ENCODE measurements at regions not wholly inside any gene's neighbourhood (a gene's known extent, or its start where the extent isn't known, plus 50 kb on each side); places are given as distances from the start of the nearest gene placed in this dataset.

- no peak overlapping the region for H3K4me3 ChIP-seq (ENCODE audit: low read depth, low read length)
Measured at GRCh38 chr2:173664513-173664910, 300.7 kb downstream of the SP3 start.

DNA sequence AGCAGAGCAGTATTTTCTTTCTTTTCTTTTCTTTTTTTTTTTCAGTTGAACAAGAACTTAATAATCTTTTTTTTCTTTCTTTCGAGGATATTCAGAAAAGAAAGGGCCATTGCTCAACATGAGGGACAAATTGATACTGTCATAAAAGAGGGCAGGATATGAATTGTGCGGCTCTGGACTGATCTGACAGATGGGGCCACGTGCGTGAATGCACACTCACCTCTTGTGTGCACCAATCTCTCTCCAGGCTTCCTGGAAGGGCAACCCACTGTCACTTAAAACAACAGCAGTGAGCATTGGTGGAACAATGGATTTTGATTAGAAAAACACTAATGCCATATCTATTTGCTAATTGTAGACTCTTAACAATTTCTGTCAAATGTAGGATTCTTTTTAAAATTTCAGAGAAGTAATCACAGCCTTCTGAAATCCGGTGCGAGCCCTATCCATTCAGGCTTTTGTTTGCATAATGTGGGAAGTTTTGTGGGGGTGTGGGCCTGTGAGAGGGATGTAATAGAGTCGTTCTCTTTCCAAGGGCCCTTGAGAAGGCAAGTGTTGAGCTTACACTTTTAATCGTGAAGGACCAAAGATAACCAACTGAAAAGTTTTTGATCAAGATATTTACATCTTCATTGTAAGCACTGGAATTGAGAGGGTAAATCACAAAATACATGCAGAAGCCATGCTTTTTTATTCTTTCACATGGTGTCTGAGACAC, 298.8 kb downstream of the SP3 start:
- no peak overlapping the region for H3K4me3 ChIP-seq (ENCODE audit: low read depth, low read length)

DNA sequence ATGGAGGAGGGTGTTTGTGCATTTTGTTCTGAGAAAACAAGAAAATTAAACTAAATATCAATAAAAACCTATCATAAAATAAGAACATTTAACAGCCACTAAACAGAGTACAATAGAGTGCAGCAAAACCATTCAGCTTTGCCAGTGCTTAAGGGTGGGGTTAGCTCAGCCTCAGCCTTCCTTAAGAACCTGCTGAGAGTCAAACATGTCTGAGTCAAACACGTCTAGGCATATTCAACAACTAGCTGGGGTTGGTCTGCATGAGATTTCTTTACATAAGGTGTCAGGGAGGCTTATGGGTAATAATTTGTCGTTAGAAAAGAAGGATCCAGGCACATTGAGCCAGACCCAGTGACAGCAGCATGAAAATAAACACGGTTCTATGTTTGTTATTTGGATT, 298.2 kb downstream of the SP3 start:
- no peak overlapping the region for H3K4me3 ChIP-seq (ENCODE audit: low read depth, low read length)

- no peak overlapping the region for H3K4me3 ChIP-seq (ENCODE audit: low read depth, low read length)
Measured at GRCh38 chr2:173667415-173667814, 297.8 kb downstream of the SP3 start.

- H3K4me3 ChIP-seq (ENCODE audit: low read depth, low read length): no peak overlapping the region
Measured at GRCh38 chr2:173669271-173669853, 295.8 kb downstream of the SP3 start.

- H3K4me3 ChIP-seq (ENCODE audit: low read depth, low read length): no peak overlapping the region
Measured at GRCh38 chr2:173669888-173670287, 295.3 kb downstream of the SP3 start.

DNA sequence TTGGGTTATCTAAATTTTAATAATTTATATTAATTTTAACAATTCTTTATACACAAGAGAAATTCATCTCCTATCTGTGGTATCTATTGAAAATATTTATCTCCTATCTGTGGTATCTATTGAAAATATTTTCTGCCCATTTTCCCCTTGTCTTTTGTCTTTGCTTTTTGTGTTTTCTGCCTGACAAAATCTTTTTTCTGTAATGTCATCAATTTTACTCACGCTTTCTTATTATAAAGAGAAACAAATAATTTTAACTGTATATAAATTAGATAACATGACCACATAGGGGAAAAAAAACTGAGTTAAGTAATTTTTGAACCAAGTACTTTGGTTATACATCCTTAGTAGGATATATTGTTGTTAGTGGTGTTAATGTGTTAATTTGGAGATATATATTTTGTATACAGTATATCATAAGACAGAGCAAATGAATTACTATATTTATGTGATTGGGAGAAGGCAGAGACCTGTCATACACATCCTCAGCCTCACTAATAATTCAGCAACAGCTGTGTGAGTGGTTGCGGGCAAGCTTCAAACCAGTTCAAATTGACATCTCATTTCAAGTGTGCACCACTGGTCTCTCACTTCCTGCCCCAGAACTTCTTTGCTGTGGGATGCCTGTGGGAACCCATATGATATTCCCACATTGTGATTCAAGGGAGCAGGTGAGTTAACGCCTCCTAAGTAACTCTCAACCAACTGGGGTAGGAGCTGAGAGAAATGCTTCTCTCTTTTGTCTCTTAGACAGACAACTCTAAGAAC, 292.4 kb downstream of the SP3 start:
- no peak overlapping the region for H3K4me3 ChIP-seq (ENCODE audit: low read depth, low read length)

GRCh38 chr2:173673640-173674039, 291.5 kb downstream of the SP3 start:
- H3K4me3 ChIP-seq (ENCODE audit: low read depth, low read length): no peak overlapping the region

DNA sequence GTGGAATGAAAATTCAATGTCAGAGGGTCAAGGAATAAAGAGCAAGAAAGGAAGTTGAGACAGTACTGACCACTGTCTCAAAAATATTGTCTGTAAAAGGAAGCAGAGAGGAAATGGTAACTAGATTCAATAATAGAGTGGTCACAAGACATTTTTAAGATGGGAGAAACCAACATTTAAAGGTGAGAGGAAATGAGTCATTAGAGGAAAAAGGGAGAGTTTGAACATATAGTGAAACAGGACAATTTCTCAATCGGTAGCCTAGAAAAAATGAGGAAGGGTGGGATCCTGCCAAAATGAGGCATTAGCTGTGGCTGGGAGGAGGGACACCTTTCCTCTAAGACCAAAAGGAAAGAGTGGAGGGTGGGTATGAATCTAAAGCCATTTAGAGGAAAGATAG, 288.5 kb downstream of the SP3 start:
- H3K4me3 ChIP-seq (ENCODE audit: low read depth, low read length): no peak overlapping the region

DNA sequence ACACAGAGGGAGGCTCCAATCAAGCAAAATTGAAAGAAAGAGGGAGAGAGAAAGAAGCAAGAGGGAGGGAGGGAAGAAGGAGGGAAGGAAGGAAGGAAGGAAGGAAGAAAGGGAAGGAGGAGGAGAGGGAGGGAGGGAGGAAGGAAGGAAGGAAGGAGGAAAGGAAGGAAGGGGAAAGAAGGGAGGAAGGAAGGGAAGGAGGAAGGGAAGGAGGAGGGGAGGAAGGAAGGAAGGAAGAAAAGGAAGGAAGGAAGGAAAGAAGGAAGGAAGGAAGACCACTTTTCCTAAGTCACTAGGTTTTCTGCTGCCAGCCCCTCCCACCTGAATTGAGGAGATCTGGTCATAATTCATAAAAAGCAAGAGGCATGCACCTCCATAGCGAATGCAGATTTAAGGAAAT, 287.0 kb downstream of the SP3 start:
- no peak overlapping the region for H3K4me3 ChIP-seq (ENCODE audit: low read depth, low read length)

DNA sequence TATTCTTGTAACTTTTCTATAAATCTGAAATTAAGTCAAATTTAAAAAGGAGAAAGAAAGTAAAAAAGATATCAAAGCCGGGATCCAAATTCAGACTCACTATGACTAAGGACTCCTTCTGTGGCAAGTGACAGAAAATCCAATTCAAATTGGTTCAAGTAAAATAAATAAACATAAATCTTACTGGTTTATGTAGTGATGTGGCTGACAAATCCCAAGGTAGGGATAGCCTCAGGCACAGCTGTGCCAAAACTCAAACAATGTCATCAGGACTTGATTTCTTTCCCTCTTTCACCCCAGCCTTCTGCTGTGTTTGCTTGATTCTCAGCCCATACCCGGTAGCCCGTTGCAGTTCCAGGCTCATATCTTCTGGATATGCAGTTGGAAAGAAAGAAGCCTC, 284.6 kb downstream of the SP3 start:
- no peak overlapping the region for H3K4me3 ChIP-seq (ENCODE audit: low read depth, low read length)

- H3K4me3 ChIP-seq (ENCODE audit: low read depth, low read length): no peak overlapping the region
Measured at GRCh38 chr2:173681881-173682650, 283.1 kb downstream of the SP3 start.

DNA sequence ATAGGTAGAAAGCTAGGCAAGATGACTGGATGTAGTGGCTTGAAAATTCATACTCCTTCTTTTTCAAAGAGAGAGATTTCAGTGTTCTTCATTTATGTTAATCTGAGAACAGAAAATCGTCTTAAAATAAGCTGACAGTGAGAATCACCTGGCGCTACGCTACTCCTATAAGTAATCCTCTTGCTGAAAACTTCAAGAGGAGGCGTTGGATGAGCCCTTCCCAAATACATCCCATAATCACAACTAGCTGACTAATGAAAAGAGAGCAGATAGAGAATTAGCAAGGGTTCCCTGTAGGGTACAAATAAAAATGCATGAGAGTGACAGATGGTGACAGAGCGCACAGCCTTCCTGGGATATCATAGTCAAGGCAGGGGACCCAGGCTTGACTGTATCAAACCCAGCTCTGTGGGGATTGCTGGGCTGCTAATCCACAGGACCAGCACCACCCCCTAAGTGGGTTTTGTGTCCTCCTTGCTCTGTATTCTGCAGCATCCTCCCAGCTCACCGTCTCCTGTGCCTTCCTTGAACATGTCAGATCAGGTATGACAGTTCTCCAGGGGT, 280.2 kb downstream of the SP3 start:
- no peak overlapping the region for H3K4me3 ChIP-seq (ENCODE audit: low read depth, low read length)

GRCh38 chr2:173690349-173690748, 274.8 kb downstream of the SP3 start:
- H3K4me3 ChIP-seq (ENCODE audit: low read depth, low read length): no peak overlapping the region

DNA sequence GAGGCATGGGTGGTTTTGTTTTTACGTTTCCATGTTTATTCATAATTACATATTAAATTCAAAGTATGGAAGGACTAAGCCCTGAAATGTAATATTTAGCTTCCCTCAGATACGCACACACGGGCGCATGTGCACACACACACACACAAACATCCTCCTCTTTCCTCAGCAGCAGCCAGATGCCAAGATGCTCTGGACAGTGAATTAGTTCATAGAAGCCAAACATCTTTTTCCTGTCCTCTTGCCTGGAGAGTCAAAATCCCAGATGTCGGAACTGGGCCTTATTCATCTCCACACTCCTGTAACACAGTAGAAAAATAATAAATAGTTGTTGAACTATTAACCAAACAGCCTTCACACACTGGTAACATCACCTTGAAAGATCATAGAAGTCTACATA, 273.1 kb downstream of the SP3 start:
- no peak overlapping the region for H3K4me3 ChIP-seq (ENCODE audit: low read depth, low read length)

GRCh38 chr2:173693044-173693589, 272.1 kb downstream of the SP3 start:
- H3K4me3 ChIP-seq (ENCODE audit: low read depth, low read length): no peak overlapping the region

DNA sequence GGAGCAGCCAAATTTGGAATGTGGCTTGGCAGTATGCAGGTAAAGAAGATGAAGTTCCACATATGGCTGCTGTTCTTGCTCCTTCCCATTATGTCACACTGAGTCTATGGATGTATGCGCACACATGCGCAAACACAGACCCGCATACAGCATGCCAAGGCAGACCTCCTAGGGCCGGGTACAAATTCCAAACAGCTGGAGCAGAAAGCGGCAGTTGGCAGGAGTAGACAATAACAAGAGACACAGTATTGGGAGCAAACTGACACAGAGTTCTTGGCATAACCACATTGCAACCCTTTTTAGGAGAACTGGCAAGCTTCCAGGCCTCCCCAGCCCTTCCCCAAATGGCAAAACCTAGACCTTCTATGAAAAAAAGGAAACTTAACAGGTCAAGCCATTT, 268.9 kb downstream of the SP3 start:
- no peak overlapping the region for H3K4me3 ChIP-seq (ENCODE audit: low read depth, low read length)

DNA sequence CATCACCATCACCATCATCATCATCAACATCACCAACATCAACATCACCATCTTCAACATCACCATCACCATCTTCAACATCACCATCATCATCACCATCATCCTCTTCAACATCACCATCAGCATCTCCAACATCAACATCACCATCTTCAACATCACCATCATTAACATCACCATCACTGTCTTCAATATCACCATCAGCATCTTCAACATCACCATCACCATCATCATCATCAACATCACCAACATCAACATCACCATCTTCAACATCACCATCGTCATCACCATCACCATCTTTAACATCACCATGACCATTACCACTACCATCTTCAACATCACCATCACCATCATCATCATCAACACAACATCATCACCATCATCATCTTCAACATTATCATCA, 267.2 kb downstream of the SP3 start:
- H3K4me3 ChIP-seq (ENCODE audit: low read depth, low read length): no peak overlapping the region

- H3K4me3 ChIP-seq (ENCODE audit: low read depth, low read length): no peak overlapping the region
Measured at GRCh38 chr2:173705656-173706055, 259.5 kb downstream of the SP3 start.

DNA sequence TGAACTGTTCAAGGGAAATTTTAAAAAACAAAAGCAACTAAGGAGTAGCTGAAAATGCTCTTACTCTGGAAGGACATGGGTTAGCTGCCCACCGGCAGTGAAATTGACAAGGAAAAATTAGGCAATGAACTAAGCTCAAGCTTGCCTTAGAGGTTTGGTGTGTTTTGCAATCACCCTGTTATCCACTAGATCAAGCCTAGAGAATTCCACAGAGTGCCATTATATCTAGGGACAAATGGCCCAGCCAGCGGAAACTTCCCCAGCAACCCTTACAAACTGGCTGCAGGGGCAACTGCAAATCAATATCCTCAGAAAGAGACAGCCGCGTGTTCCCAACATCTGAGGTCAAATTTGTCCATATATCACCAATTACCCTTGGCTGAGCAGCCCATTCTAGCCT, 258.2 kb downstream of the SP3 start:
- no peak overlapping the region for H3K4me3 ChIP-seq (ENCODE audit: low read depth, low read length)

- H3K4me3 ChIP-seq (ENCODE audit: low read depth, low read length): no peak overlapping the region
Measured at GRCh38 chr2:173708806-173709205, 256.4 kb downstream of the SP3 start.

Measured in iPS-11a (cell line).